ENCODE measurements at regions not wholly inside any gene's neighbourhood (a gene's known extent, or its start where the extent isn't known, plus 50 kb on each side); places are given as distances from the start of the nearest gene placed in this dataset.

GRCh38 chr2:2853346-2853745 lies 522.3 kb upstream of the MYT1L start:
- Histone ChIP-seq H3K9me3 (ENCODE audit: control extremely low read depth in 1 of 3, control insufficient read depth in 2 of 3, insufficient read depth in 1 of 3, low read length in 2 of 3) (peaks cover 0 to 4% (median 0%) of the 10 kb centered on the region in 3 donors), H3K9ac (ENCODE audit: low read length) (no peak overlapping the region), H2AFZ (ENCODE audit: insufficient read depth, low read depth, low read length, poor library complexity, severe bottlenecking) (no peak overlapping the region), H4K20me1 (ENCODE audit: control insufficient read depth, insufficient read depth, low read length, poor library complexity, severe bottlenecking) (no peaks in the 10 kb centered on the region), H3K4me3 (ENCODE audit: control extremely low read depth in 1 of 5, extremely low read depth in 1 of 5, insufficient read depth in 1 of 5, low read depth in 2 of 5, low read length in 4 of 5) (no peak overlapping the region), H3K4me2 (replicated peaks; ENCODE audit: low read depth, low read length, poor library complexity, severe bottlenecking) (no peak overlapping the region), H3K79me2 (ENCODE audit: control insufficient read depth, insufficient read depth, low read length) (no peaks in the 10 kb centered on the region), H3K36me3 (replicated peaks in 1 of 2; ENCODE audit: control extremely low read depth in 1 of 2, control insufficient read depth in 1 of 2, extremely low read depth in 1 of 2, insufficient read depth in 2 of 2, low read length in 1 of 2) (no peaks in the 10 kb centered on the region), H3K4me1 (ENCODE audit: control insufficient read depth in 2 of 2, insufficient read depth in 2 of 2, low read length in 2 of 2) (no peaks in the 10 kb centered on the region), H3K27ac (ENCODE audit: low read length in 2 of 2) (no peak overlapping the region), H3K27me3 (replicated peaks in 1 of 4; ENCODE audit: control extremely low read depth in 1 of 4, control insufficient read depth in 3 of 4, insufficient read depth in 4 of 4, low read length in 3 of 4) (no peaks in the 10 kb centered on the region)
- H3K4me3 Mint-ChIP-seq, result no peak overlapping the region
- ATAC-seq (ENCODE audit: low read depth), result no peak
- CTCF ChIA-PET, result no interaction called here
- TF ChIP-seq CTCF (IDR thresholded peaks at IDR 0.05) (no peak), EZH2 (IDR thresholded peaks at IDR 0.05; ENCODE audit: borderline replicate concordance, insufficient read depth, low read depth, low read length, poor library complexity, severe bottlenecking) (no peak)
- H3K27me3 Mint-ChIP-seq, result no peaks in the 10 kb centered on the region
- intact Hi-C loops (cut with micrococcal nuclease), result no loop called here
- no peaks in the 10 kb centered on the region for H3K4me1 Mint-ChIP-seq
- POLR2A ChIA-PET, result no interaction called here
- WGBS (ENCODE audit: insufficient coverage), result 88% methylated on average over 1 of the region's 2 CpGs
- DNase-seq, result no peak
- H3K27ac Mint-ChIP-seq, result no peak overlapping the region
- no peaks in the 10 kb centered on the region for H3K9me3 Mint-ChIP-seq (ENCODE audit: insufficient read depth)

- ATAC-seq (ENCODE audit: low read depth), result no peak
- CTCF ChIA-PET, result no interaction called here
- no peak for TF ChIP-seq EZH2 (IDR thresholded peaks at IDR 0.05; ENCODE audit: borderline replicate concordance, insufficient read depth, low read depth, low read length, poor library complexity, severe bottlenecking)
Measured at GRCh38 chr2:2851806-2852777, 521.0 kb upstream of the MYT1L start.

More at GRCh38 chr2:2851806-2852777, 521.0 kb upstream of the MYT1L start:
- Histone ChIP-seq H3K4me2 (replicated peaks; ENCODE audit: low read depth, low read length, poor library complexity, severe bottlenecking) (no peak overlapping the region), H3K4me3 (ENCODE audit: control extremely low read depth in 1 of 5, extremely low read depth in 1 of 5, insufficient read depth in 1 of 5, low read depth in 2 of 5, low read length in 4 of 5) (no peak overlapping the region), H3K27me3 (replicated peaks in 1 of 4; ENCODE audit: control extremely low read depth in 1 of 4, control insufficient read depth in 3 of 4, insufficient read depth in 4 of 4, low read length in 3 of 4) (no peaks in the 10 kb centered on the region), H3K4me1 (ENCODE audit: control insufficient read depth in 2 of 2, insufficient read depth in 2 of 2, low read length in 2 of 2) (no peaks in the 10 kb centered on the region), H3K9ac (ENCODE audit: low read length) (no peak overlapping the region), H3K9me3 (ENCODE audit: control extremely low read depth in 1 of 3, control insufficient read depth in 2 of 3, insufficient read depth in 1 of 3, low read length in 2 of 3) (peaks cover 0 to 6% (median 0%) of the 10 kb centered on the region in 3 donors), H2AFZ (ENCODE audit: insufficient read depth, low read depth, low read length, poor library complexity, severe bottlenecking) (no peak overlapping the region), H3K27ac (ENCODE audit: low read length in 2 of 2) (no peak overlapping the region), H4K20me1 (ENCODE audit: control insufficient read depth, insufficient read depth, low read length, poor library complexity, severe bottlenecking) (no peaks in the 10 kb centered on the region), H3K79me2 (ENCODE audit: control insufficient read depth, insufficient read depth, low read length) (no peaks in the 10 kb centered on the region), H3K36me3 (replicated peaks in 1 of 2; ENCODE audit: control extremely low read depth in 1 of 2, control insufficient read depth in 1 of 2, extremely low read depth in 1 of 2, insufficient read depth in 2 of 2, low read length in 1 of 2) (no peaks in the 10 kb centered on the region)
- Mint-ChIP-seq H3K9me3 (ENCODE audit: insufficient read depth) (no peaks in the 10 kb centered on the region), H3K27me3 (no peaks in the 10 kb centered on the region), H3K4me3 (no peak overlapping the region), H3K4me1 (no peaks in the 10 kb centered on the region), H3K27ac (no peak overlapping the region)
- WGBS (ENCODE audit: insufficient coverage), result 97% methylated on average over 24 of the region's 24 CpGs
- POLR2A ChIA-PET, result no interaction called here
- intact Hi-C loops (cut with micrococcal nuclease), result no loop called here
- DNase-seq, result no peak
